ENCODE measurements at regions not wholly inside any gene's neighbourhood (a gene's known extent, or its start where the extent isn't known, plus 50 kb on each side); places are given as distances from the start of the nearest gene placed in this dataset.

GRCh38 chr13:111595791-111596190 is 275.3 kb downstream of the TEX29 start:
- TF ChIP-seq CTCF (conservative IDR thresholded peaks at IDR 0.05; ENCODE audit: low read length) (no peak), EZH2phosphoT487 (IDR thresholded peaks at IDR 0.05; ENCODE audit: borderline replicate concordance, low read depth, low read length) (no peak)
